A673 (cell line): ENCODE measurements at regions not wholly inside any gene's neighbourhood (a gene's known extent, or its start where the extent isn't known, plus 50 kb on each side); places are given as distances from the start of the nearest gene placed in this dataset.

Source experiments
- CTCF ChIP-seq: fragments of 300-800, 200-600 bp; sonication (generic); conservative IDR thresholded peaks from 2 replicates; pipeline ENCODE4 v1.5.1; 2017; ENCODE audit warnings: low read depth, mild to moderate bottlenecking, antibody characterized with exemption, low read length, moderate library complexity, mixed read lengths
- EZH2 ChIP-seq: fragments of 200-600 bp; sonication (generic); IDR thresholded peaks from 2 replicates; pipeline ENCODE4 v1.6.1; 2017; ENCODE audit warnings: borderline replicate concordance, low read depth, mild to moderate bottlenecking, mixed read lengths, antibody characterized with exemption, low read length; ENCODE audit not compliant: poor library complexity, severe bottlenecking

DNA sequence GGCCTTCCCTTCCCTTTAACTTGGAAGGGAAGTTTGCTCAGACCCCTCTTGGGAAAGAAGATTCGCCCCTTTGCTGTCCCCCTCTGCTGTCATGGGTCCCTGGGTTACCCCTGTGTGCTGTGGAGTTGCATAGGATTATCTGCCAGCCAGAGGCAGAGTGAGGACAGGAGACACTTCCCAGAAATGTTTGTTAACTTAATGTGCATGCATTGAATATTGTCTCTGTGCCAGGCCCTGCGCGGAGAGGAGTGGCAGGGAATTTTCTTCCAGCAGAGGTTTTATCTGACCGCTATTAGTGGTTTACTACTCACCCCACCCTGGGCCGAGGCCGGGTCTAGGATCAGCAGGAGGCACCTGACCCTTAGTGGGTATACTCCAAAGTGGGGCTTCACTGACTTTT lies 894.8 kb downstream of the TBC1D22A start:
- TF ChIP-seq CTCF (no peak), EZH2 (no peak)
